GM23338 (cell line): ENCODE measurements at regions not wholly inside any gene's neighbourhood (a gene's known extent, or its start where the extent isn't known, plus 50 kb on each side); places are given as distances from the start of the nearest gene placed in this dataset.

Source experiments
- CREB1 ChIP-seq: fragments of 250-450 bp; sonication (Bioruptor Pico); IDR thresholded peaks from 2 replicates; pipeline ENCODE4 v1.5.0; 2020; ENCODE audit warnings: low read depth, mild to moderate bottlenecking, moderate library complexity
- CTCF ChIP-seq, 2 experiments: fragments of 200-600 bp in 1 of 2; sonication (generic) in 1 of 2; conservative IDR thresholded peaks; 2 replicates each; pipeline versions ENCODE4 v1.5.1 to v1.6.1; 2016 to 2017; ENCODE audit warnings: antibody characterized with exemption in 2 of 2, low read depth in 2 of 2, mild to moderate bottlenecking in 2 of 2, moderate library complexity in 1 of 2
- ETS1 ChIP-seq: IDR thresholded peaks from 2 replicates; pipeline ENCODE4 v1.6.1; 2016; ENCODE audit warnings: antibody characterized with exemption
- EZH2 ChIP-seq: fragments of 200-600 bp; sonication (generic); IDR thresholded peaks from one replicate; pipeline ENCODE4 v1.8.0; 2017; ENCODE audit warnings: antibody characterized with exemption, mild to moderate bottlenecking, low read depth; ENCODE audit not compliant: unreplicated experiment
- EZH2phosphoT487 ChIP-seq: fragments of 200-600 bp; sonication (generic); IDR thresholded peaks from one replicate; pipeline ENCODE4 v1.8.1; 2018; ENCODE audit warnings: antibody characterized with exemption; ENCODE audit not compliant: unreplicated experiment
- JUNB ChIP-seq: IDR thresholded peaks from one replicate; pipeline ENCODE4 v1.6.1; 2016; ENCODE audit warnings: antibody characterized with exemption; ENCODE audit not compliant: unreplicated experiment
- NANOG ChIP-seq: IDR thresholded peaks from 2 replicates; pipeline ENCODE4 v1.6.1; 2016; ENCODE audit warnings: antibody characterized with exemption, borderline replicate concordance
- POLR2AphosphoS5 ChIP-seq: IDR thresholded peaks from 2 replicates; pipeline ENCODE4 v1.6.1; 2016; ENCODE audit warnings: antibody characterized with exemption, low read depth
- REST ChIP-seq: IDR thresholded peaks from one replicate; pipeline ENCODE4 v1.6.1; 2018; ENCODE audit warnings: antibody characterized with exemption; ENCODE audit not compliant: unreplicated experiment
- STAT1 ChIP-seq: IDR thresholded peaks from one replicate; pipeline ENCODE4 v1.6.1; 2016; ENCODE audit warnings: antibody characterized with exemption; ENCODE audit not compliant: unreplicated experiment
- ZNF114 ChIP-seq: fragments of 250-450 bp; sonication (Bioruptor Pico); IDR thresholded peaks from 2 replicates; pipeline ENCODE4 v1.5.0; 2020; ENCODE audit warnings: mild to moderate bottlenecking, moderate library complexity
- ZNF331 ChIP-seq: fragments of 250-450 bp; sonication (Bioruptor Pico); IDR thresholded peaks from 2 replicates; pipeline ENCODE4 v1.5.0; 2020; ENCODE audit warnings: low read depth, mild to moderate bottlenecking, moderate library complexity
- ZNF462 ChIP-seq: fragments of 250-450 bp; sonication (Bioruptor Pico); IDR thresholded peaks from 2 replicates; pipeline ENCODE4 v1.5.0; 2020; ENCODE audit warnings: mild to moderate bottlenecking, moderate library complexity

- no peak for TF ChIP-seq CTCF (conservative IDR thresholded peaks at IDR 0.05; ENCODE audit: low read depth in 2 of 2)
- TF ChIP-seq EZH2: no peak
- no peak for TF ChIP-seq EZH2phosphoT487
- TF ChIP-seq NANOG: no peak
- no peak for TF ChIP-seq REST
- TF ChIP-seq ZNF462: no peak
- no peak for TF ChIP-seq ZNF114 (CRISPR knock-in tag)
- TF ChIP-seq STAT1: no peak
- TF ChIP-seq POLR2AphosphoS5: no peak
- TF ChIP-seq ZNF331 (CRISPR knock-in tag): no peak
- no peak for TF ChIP-seq JUNB
- no peak for TF ChIP-seq ETS1
- TF ChIP-seq CREB1 (CRISPR knock-in tag): no peak
Measured at GRCh38 chr14:34229140-34229539, 232.9 kb downstream of the SPTSSA start.
